HG02798 (cell line): ENCODE measurements at regions not wholly inside any gene's neighbourhood (a gene's known extent, or its start where the extent isn't known, plus 50 kb on each side); places are given as distances from the start of the nearest gene placed in this dataset.
"Not testable (repeated sequence)": the region's sequence is repeated elsewhere in the genome, so short reads cannot be mapped to it uniquely, and the experiment has no call there.

ENCODE experiments used
- ATAC-seq: cut with Tn5 transposase; IDR thresholded peaks from one replicate; pipeline ENCODE4 v1.9.1; 2021; ENCODE audit warnings: mild to moderate bottlenecking; ENCODE audit not compliant: unreplicated experiment, poor library complexity

DNA sequence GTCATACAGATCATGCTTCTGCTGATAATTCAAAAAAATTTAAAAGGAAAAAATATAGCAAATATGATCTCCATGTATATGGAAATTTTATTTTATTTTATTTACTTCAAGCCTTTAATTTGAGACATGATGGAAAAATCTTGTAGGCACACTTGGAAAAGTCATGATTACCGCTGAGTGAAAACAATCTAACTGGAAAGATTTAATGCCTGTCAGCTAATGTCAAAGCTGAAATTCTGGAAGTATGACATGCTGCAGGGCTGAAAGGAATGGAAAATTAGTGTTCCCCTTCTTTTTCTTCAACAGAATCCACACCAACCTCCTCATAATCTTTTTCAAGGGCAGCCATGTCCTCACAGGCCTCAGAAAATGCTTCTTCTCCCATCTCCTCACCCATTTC, 58.2 kb downstream of the RPRM start:
- ATAC-seq: no peak

DNA sequence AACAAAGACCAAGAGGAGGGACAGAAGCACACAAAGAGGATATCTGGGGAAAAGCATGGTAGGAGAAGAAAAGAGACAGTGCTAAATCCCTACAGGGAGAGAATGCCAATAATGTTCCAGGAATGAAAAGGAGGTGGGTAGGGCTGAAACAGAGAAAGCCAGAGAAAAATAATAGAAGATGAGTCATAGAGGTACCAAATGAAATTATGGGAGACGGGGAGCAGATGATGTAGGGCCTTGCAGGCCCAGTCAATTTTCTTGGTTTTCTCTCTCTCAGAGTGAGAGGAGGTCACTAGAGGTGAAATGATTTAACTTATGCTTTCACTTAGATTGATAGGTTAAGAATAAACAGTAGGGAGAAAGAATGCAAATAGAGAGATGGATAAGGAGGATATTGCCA, 61.5 kb downstream of the RPRM start:
- no peak for ATAC-seq

DNA sequence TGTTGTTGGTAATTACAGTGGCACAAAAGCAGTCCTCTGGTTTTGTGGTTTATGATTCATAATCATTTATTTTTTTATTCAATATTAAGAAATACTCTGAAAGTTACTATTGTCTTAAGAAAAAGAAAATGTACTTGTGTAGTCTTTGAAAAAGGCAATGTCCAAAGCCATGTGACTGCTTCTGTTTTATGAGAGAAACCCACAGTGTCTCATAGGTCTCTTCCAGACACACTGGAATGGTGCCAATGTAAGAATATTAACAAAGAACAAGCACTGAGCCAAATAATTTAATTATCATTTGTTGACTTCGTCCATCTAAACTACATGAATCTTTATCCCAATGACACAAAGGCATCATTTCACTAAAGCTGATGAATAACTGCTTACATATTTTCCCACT, 62.5 kb downstream of the RPRM start:
- ATAC-seq: no peak

DNA sequence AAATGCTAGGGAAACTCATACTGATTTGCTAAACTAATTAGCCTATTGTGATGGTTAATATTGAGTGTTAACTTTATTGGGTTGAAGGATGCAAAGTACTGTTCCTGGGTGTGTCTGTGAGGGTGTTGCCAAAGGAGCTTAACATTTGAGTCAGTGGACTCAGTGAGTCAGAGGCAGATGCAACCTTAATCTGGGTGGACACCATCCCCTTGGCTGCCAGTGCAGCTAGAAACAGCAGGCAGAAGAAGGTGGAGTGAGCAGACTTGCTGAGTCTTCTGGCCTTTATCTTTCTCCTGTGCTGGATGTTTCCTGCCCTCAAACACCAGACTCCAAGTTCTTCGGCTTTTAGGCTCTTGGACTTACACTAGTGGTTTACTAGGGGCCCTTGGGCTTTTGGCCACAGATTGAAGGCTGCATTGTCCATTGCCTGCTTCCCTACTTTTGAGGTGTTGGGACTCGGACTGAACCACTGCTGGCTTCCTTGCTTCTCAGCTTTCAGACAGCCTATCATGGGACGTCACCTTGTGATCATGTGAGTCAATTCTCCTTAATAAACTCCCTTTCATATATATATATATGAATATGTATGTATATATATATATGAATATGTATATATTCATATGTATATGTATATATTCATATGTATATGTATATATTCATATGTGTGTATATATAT, 69.7 kb downstream of the RPRM start:
- no peak for ATAC-seq

DNA sequence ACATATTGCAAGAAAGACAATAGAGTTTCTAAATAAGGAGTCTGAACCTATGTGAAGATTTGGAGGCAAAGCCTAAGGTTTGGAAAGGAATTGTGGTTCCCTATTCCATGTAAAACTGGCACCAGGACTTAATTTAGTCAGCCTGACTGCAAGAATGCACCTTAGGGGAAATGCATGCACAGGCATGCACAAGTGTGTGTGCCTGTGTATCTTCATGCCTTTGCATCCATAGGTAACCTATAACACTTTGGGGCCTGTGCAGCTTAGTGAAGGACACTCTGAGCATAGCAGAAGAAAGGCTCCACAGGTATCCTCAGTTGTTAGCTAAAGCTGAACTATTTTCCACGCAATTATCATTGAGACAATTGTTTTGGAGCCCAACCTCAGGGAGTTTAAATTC, 73.4 kb downstream of the RPRM start:
- ATAC-seq: no peak

DNA sequence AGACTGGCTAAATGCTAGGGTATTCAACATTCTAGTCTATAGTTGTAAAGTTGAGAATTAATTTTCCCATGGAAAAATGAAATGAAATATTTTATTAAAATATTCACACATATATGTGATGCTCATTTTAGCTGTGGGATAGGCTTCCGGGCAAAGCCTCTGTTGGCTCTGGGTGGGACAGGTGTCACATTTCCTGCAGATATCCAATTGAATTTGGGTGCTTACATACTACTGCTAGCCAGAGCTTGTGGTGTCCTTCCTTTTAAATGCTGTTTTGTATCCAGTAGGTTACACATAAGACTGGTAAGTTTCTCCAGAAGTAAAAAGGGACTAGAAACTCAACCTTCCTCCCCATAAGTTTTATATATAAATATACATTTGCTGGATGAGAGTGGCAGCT, 73.8 kb downstream of the RPRM start:
- no peak for ATAC-seq

DNA sequence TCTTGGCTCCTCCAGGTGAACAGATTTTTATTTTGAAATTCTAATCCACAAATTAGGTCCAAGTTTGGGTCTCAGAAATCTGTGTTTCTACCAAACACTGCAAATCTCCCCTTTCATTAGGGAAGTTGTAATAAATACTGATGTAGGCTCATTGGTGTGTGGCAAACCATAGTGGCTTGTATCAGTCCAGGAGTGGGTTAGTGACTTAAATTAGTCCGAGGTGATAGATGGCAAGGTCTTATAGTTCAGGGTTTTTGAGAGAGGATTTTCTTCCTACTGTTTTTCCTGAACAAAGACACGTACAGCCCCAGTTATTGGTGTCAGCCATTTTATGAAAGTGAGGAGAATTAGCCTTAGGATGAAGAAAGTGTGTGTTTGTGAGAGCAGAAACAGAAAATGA, 74.6 kb downstream of the RPRM start:
- no peak for ATAC-seq

DNA sequence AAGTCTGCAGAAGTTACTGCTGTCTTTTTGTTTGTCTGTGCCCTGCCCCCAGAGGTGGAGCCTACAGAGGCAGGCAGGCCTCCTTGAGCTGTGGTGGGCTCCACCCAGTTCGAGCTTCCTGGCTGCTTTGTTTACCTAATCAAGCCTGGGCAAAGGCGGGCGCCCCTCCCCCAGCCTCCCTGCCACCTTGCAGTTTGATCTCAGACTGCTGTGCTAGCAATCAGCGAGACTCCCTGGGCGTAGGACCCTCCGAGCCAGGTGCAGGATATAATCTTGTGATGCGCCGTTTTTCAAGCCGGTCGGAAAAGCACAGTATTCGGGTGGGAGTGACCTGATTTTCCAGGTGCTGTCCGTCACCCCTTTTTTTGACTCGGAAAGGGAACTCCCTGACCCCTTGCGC, 75.2 kb downstream of the RPRM start:
- ATAC-seq: not testable (repeated sequence)

DNA sequence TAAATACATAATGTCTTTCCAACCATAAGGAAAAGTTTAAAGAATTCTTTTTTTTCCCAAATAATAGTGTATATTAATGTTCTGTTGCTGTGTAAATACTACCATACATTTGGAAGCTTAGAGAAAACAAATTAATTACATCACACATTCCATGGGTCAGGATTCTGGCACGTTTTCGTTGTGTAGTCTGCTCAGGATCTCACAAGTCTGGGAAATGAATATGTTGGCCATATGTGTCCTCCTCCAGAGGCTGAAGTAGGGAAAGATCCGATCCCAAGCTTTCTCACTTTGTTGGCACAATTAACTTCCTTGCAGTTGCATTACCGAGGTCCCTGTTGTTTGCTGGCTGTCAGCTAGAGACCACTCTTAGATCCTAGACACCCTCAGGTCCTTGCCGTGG, 83.9 kb downstream of the RPRM start:
- no peak for ATAC-seq

DNA sequence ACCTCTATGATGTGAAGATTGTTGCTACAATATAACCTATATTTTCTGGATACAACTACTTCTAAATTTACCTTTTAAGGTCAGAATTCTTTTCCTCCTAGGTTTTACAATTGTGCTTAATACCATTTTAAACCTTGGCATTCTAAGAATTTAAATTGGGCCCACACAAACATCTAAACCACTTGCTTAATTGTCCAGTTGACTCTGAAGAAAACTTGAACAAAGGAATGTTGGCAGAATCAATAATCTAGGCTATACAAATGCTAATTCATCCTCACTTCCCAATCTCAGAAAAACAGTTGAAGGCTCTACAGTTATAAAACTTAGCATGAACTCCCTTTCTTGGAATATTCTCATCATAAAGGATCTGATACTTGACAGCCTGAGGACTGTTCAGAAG, 84.3 kb downstream of the RPRM start:
- ATAC-seq: no peak

DNA sequence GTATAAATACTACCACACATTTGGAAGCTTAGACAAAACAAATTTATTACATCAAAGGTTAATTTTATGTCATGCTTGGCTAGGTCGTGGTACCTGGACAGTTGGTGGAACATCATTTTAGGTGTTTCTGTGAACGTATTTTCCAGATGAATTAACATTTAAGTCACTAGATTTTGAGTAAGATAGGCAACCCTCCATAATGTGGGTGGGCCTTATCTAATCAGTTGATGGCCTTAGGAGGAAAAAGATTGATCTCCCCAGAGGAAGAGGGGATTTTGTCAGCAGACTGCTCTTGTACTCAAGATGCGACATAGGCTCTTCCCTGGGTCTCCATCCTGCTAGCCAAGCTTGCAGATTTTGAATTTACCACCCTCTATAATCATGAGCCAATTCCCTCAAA, 85.0 kb downstream of the RPRM start:
- no peak for ATAC-seq

DNA sequence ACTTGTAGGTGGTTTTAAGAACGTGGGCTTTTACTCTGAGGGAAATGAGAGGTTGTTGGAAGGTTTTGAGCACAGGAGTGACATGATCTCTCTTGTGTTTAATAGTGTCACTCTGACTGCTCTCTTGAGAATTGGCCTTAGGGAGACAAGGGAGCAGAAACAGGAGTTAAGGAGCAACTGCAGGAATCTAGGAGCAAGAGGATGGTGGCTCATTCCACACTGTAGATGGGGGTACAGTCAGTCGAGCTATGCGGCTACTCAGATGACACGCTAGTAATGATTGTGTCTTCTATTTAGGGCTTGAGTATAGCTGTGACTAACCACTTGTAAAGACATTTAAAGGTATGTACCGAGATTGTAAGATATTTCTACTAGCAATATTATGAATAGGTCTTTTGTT, 87.4 kb downstream of the RPRM start:
- ATAC-seq: no peak

DNA sequence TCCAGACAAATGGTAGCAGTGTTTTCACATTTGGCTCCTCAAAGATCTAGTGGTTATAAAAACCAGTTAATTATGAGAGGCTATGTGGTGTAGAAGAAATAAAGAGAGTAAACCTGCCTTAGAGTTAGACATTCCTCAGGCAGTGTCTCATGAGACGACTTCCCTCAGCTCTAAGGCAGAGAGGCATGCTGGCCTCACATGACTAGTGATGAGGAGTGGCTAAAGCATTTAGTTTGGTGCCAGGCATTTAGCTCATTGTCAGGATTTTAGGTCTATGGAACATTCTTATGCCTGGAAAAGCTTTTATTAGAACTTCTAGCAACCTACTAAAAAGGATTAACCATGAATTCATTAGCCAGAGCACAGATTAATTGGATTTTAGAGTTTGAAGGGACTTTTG, 90.3 kb downstream of the RPRM start:
- ATAC-seq: no peak

DNA sequence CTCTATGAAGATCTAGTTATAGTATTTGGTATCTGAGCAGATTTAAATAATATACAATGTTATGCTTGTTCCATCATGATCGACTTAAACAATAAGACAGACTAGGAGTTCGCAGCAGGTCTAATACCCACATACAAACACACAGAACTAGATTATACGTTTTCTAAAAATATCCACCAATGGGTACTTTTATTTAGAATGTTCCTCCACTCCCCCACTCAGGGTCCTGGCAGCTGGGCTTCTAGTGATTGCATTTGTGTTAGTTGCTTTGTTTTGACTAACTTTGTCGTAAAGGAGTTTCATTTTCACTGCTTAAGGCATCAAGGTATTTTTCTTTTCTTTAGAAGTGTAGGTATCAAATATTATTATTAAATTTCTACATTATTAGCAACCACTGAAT, 91.4 kb downstream of the RPRM start:
- no peak for ATAC-seq

DNA sequence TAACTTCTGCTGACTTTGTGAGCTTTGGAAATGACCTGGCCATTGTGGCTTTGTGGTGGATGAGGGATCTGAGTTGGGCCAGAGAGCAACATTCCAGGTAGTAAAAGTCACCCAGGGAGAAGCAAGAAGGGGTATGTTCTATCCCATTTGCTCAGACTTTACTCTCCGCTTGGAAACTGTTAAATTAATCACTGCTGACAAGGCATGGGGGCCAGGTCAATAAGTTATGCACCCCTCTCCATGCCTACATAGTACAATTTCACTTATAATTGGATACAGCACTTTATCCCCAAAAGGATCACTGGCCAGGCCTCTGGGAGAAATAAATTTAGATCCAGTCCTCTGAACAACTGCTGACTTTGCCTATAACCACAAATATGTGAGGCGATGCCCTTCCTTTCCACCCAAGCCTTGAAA, 92.1 kb downstream of the RPRM start:
- no peak for ATAC-seq

DNA sequence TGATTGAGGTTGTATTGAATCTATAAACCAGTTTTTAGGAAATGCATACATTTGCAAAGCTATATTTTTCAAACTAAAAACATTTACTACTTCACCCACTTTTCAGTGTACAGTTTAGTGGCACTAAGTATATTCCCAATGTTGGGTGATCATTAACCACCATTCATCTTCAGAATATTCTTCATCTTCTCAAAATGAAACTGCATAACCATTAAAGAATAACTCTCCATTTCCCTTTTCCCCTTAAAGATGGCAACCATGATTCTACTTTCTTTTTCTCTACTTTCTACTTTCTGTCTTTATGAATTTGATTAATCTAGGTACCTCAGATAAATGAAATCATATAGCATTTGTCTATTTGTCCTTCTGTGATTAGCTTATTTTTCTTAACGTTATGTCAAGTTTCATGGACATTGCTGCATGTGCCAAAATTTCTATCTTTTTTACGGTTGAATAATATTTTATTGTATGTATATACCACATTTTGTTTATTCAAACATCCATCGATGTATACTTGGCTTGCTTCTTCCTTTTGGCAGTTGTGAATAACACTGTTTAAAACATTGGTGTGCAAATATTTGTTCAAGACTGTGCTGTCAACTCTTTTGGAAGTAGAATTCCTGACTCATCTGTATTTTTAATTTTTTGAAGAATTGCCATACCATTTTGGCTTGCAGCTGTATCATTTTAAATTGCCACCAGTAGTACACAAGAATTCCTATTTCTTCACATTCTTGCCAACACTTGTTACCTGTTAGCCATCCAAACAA, 104.9 kb downstream of the RPRM start:
- no peak for ATAC-seq

DNA sequence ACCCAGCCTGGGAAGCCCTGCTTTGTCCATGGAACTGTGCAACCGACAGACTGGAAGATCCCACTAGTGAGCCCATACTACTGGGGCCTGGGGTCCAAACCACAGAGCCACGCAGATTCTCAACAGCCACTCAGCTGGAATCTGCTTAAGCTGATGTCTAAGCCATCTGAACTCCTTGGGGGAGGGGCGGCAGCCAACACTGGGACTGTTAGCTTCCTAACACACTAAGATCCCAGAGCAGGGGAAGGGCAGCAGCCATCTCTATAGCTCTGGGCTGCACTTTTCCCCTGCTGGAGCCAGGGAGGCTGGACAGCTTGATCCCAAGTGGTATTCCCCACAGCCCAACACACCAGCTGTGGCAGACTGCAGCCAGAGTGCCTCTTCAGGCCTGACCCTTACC, 118.3 kb downstream of the RPRM start:
- no peak for ATAC-seq

DNA sequence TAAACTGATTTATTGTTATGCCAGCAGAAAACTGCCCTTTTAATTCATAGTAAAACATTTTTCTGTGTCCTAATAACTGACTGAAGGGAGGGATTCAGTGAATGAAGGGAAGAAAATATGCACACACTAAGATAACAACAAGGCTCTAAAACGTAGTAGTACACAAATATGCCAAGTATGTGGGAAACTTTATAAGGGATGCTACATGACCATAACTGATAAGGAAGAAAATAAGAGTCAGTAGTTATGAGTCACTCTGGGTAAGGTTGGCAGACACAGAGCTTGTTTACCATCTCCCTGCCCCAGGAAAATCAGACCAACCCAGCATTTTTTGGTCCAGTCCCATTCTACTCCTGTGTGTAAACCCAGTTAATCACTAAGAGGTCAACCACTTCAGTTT, 124.2 kb downstream of the RPRM start:
- ATAC-seq: no peak

DNA sequence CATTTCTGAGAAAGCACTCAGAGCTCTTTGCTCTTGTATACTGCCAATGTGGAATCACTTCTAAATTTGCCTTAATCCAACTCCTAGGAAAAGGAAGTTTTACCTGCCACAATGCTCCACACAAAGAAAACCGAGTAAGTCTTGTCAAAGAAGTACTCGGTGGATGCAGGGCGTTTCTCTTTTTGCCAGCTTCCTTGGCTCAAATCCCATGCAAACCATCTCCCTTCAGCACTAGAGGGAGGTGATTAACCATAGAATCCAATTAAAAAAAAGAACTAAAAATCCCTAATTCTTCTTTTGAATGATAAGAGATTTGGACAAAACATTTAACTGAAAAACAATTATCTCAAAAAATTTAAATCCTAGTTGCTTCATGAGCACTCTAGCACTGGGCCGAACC, 129.0 kb downstream of the RPRM start:
- no peak for ATAC-seq

DNA sequence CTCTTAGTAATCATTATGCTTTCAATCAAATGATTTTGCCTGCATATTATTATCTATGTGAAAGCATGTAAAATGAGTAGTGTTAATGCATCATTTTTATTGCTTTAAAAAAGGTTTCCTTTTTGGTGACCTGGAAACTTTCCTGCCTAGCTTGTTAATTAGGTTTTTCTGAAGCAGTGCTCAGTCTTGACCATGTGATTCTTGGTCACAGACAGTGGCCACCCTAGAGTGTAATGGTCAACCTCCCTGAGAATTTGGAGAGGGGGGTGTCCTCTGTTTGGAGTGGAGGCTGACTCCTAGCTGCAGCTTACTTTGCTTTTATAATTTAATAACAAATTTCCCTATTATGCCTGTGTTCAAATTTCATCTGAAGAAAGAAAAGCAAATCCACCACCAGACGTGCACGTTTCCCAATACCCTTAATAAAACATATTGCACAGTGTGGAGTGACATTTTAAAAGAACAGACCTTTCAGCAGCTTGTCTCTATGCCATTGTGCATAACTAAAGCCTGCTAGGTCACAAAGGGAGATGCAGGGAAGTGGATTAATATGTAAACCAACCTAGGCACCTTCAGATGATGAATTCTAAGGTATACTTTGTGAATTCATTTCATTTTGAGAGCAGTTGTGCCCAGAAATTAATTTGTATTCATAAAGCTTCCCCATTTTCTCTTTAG, 130.6 kb downstream of the RPRM start:
- no peak for ATAC-seq

DNA sequence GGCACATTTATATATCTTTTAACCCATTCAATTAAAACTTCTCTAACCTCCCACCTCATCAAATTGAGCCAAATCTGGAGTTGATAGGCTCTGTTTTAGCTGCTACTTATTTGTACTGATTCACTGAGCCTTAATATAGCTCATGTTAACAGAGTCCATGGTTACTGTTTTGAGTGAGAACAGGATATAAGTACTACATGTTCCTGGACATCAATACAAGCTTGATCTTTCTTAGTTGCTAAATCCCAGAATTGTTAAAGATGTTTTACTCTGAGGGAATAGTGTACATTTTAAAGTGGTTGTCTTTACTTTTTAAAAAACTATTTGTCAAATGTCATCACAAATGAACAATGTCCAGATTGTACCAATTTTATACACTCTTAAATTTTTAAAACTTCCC, 157.7 kb downstream of the RPRM start:
- ATAC-seq: no peak

DNA sequence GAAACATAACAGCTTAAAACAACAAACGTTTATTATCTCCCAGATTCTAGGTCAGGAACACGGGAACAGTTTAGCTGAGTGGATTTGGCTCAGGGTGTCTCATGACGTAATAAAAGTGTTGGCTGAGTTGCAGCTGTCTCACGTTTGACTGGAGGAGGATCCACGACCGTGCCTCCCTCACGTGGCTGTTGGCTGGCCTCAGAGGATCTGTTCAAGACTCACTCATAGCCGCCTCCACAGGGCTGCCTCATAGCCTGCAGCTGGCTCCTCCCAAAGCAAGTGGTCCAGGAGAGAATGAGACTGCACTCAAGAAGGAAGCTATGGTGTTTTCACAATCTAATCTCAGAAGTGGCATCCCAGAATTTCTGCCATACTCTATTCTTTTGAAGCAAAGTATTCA, 167.1 kb downstream of the RPRM start:
- no peak for ATAC-seq
